ENCODE measurements at regions not wholly inside any gene's neighbourhood (a gene's known extent, or its start where the extent isn't known, plus 50 kb on each side); places are given as distances from the start of the nearest gene placed in this dataset.
"Not testable (repeated sequence)": the region's sequence is repeated elsewhere in the genome, so short reads cannot be mapped to it uniquely, and the experiment has no call there.

DNA sequence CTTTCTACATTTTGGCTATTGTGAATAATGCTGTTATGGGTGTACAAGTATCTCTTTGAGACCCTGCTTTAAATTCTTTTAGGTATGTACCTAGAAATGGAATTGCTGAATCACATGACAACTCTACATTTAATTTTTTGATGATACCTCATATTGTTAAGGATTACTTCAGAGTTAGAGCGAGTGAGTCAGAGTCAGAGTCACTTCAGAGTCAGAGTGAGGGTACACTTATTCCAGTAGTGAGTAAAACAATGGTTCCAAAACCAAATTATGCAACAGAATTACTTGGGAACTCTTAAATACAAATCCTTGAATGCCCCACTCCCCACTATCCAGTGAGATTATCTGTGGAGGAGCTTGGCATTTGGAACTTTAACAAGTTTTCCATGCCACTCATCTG, 50.3 kb upstream of the SNRK start:
- in situ Hi-C loops (cut with HindIII; ENCODE audit: low pct_unique_long_range_greater_than_20kb, low sequenced_read_pairs) = no loop called here
- no peak for DNase-seq (ENCODE audit: low read depth)

DNA sequence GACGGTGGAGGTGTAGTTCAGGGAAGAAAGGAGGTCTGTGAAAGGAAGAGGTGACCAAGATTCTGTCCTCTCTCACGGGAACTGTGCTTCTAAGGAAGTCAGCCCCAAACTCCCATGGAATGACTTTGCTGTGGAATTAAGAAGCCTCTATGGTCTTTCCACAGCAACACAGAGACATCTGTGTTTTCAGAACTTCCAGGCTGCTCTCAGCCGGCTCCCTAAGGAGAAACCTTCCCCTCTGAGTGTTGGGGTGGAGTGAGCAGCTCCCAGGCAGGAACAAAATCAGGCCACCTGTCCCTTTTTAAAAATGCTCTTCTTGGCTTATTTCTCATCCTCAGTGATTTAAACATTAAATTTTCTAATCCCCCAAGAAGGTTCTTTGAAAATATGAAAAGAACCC, 53.3 kb upstream of the SNRK start:
- DNase-seq (ENCODE audit: low read depth) = no peak
- in situ Hi-C loops (cut with HindIII; ENCODE audit: low pct_unique_long_range_greater_than_20kb, low sequenced_read_pairs) = no loop called here

DNA sequence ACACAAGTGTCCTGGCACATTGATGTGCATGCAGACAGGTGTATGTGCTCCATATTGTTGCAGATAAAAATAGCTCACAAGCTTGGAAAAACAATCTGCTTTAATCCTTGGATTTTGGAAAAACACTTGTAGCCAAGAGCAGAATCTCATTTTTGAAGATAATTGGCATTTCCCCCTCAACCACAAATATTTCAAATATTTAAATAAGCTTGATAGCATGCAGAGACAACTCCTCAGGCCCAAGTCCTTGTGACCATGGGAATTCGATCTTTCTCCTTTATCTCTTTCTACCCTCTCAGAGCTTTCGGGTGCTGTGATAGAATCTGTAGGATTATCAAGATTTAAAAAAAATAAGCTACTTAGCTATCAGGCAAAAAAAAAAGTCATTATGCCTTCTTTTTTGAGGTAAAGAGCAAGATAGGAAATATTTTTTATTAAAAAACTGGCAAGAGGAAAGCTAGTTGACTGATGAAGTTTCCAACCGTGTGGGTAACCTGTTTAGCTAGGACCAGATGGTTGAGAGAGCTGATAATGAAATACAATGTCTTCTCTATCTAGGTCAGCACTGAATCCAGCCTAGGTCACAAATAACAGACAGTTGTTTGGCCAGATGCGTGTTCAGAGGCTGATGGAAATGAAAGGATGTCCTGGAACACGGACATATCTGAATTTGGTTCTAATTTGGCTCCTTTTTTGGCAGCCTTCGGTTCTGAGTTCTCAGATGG, 54.9 kb upstream of the SNRK start:
- in situ Hi-C loops (cut with HindIII; ENCODE audit: low pct_unique_long_range_greater_than_20kb, low sequenced_read_pairs) = no loop called here
- DNase-seq (ENCODE audit: low read depth) = no peak

DNA sequence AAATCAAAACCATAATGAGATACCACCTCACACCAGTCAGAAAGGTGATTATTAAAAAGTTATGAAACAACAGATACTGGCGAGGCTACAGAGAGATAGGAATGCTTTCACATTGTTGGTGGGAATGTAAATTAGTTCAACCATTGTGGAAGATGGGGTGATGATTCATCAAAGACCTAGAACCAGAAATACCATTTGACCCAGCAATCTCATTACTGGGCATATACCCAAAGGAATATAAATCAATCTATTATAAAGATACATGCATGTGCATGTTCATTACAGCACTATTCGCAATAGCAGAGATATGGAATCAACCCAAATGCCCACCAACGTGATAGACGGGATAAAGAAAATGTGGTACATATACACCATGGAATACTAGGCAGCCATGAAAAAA, 56.5 kb upstream of the SNRK start:
- in situ Hi-C loops (cut with HindIII; ENCODE audit: low pct_unique_long_range_greater_than_20kb, low sequenced_read_pairs); DNase-seq (ENCODE audit: low read depth): not testable (repeated sequence)

- in situ Hi-C loops (cut with HindIII; ENCODE audit: low pct_unique_long_range_greater_than_20kb, low sequenced_read_pairs); DNase-seq (ENCODE audit: low read depth): not testable (repeated sequence)
These were observed 58.7 kb upstream of the SNRK start for GRCh38 chr3:43227685-43228084.

DNA sequence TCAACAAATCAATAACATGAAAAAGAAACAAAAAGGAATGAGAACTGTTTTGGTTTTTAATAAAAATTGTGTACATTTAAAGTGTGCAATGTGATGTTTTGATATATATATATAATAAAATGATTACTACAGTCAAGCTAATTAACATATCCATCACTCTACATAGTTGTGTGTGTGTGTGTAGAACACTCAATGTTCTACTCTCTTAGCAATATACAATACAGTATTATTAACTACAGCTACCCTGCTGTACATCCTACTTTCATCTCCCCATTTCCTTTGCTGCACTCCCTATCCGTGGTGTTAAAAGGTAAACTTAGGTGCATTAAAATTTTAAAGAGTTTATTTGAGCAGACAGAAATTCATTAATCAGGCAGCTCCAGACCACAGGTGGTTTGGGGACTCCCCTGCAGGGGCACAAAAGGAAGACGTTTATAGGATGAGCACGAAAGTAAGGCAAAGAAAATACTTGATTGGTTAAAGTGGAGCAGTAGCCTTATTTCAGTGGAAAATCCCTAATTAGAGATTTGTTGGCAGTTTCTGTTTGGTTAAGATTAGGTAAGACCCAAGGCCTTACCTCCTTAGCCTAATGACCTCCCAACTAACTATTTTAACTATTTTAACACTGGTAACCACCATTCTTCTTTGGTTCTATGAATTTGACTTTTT, 61.8 kb upstream of the SNRK start:
- no peak for DNase-seq (ENCODE audit: low read depth)
- in situ Hi-C loops (cut with HindIII; ENCODE audit: low pct_unique_long_range_greater_than_20kb, low sequenced_read_pairs) = no loop called here

DNA sequence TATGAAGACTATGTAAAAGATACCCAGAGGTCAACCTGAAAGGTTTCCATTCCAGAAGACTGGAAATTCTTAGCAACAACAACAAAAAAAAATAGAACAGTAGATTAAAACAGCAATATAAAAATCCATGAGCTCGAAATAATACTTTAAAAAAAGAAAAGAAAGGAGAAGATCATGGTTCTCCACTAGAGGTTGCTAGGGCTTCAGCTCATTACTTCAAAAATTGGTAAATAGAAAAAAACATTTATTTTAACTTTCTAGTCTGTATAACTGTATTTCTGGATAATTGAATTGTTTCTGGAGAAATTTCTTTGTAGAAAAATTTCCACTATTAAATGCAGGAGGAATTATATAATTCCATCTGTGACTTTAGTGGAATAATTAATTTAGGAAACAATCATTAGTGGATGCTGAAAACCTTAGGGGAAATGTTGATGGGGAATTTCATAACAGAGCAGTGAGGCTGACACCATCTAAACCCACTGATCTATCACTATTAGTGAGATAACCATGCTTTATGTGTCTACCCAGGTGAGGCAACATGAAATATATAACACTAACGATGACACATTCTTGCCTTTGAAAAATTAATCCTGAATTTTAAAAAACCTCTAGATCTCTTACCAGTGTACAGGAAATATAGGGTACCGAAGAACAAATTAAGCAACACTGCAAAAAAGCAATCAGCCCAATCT, 62.5 kb upstream of the SNRK start:
- in situ Hi-C loops (cut with HindIII; ENCODE audit: low pct_unique_long_range_greater_than_20kb, low sequenced_read_pairs) = no loop called here
- no peak for DNase-seq (ENCODE audit: low read depth)

DNA sequence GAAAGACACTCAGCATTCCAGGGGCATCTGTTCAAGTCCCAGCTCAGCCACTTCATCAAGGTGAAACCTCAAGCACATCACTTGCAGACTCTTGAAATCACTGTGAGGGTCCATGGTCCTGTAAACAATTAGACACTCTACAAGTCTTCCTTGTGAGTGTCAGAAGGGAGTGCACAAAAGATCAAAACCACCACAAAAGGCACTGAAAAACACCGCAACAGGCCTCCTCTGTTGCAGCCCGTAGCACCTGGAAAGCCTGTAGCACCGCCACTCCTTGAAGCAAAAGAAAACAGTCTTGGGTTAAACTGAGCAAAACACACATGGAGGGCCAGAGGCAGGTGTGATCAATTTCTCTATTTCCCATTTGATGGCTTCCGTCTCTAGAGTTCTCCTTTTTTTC, 63.8 kb upstream of the SNRK start:
- in situ Hi-C loops (cut with HindIII; ENCODE audit: low pct_unique_long_range_greater_than_20kb, low sequenced_read_pairs) = no loop called here

DNA sequence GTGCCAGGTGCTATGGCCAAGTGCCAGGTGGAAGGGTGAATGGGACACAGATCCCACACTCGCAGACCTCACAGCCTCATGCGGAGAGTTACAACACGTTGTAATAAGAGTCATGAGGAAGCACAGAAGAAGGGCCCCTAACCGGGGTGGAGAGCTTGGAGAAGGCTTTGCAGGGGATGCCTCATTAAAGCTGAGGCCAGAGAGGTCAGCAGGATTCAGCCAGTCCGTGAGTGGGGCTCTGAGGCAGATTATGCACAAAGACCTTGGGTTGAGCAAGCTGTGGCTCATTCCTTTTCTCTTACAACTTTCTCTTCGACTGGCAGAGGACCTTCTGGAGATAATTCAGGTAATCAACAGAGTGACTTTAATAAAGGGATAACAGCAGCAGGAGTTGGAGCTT, 65.3 kb upstream of the SNRK start:
- in situ Hi-C loops (cut with HindIII; ENCODE audit: low pct_unique_long_range_greater_than_20kb, low sequenced_read_pairs) = no loop called here
- DNase-seq (ENCODE audit: low read depth) = no peak

More for the DNA sequence above, 63.8 kb upstream of the SNRK start:
- no peak for DNase-seq (ENCODE audit: low read depth)

- peak; percentile 25 for DNase-seq (ENCODE audit: low read depth)
- in situ Hi-C loops (cut with HindIII; ENCODE audit: low pct_unique_long_range_greater_than_20kb, low sequenced_read_pairs) = no loop called here
These were observed 66.7 kb upstream of the SNRK start for GRCh38 chr3:43219616-43220015.

DNA sequence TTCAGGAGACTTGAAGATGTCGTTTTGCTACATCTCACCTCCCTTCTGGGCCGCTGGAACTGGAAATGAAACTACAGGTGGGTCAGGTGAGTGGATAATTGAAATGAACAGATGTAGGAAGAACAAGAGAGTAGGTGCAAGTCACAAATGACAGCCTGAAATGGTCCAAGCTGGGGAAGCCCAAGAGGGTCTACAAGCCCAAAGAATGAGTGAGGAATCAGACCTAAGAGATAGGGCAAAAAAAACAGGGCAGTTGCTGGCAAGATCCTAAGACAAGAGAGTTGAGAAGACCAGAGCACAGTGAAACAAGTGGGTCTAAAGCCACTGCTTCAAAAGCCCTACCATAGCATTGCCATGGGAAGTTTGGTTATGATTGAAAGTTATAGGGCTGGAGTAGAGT, 67.4 kb upstream of the SNRK start:
- in situ Hi-C loops (cut with HindIII; ENCODE audit: low pct_unique_long_range_greater_than_20kb, low sequenced_read_pairs) = no loop called here
- no peak for DNase-seq (ENCODE audit: low read depth)

DNA sequence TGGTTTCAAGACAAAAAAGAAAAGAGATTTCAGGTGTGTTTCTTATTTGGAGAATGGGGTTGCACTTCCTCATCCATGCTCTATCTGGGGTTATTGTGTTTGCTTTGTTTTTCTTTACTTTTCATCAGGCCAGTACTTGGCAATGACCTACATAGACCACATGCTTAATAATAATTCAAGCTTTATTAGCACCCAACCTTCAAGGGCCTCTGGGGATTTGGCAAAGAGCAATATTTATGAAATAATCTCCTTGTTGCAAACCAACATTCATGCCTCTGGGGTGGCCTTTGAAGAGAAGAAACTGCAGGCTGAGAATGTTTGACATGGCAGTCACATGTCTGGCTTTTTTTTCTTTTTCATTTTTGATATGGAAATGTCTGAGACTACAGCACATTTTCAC, 68.2 kb upstream of the SNRK start:
- in situ Hi-C loops (cut with HindIII; ENCODE audit: low pct_unique_long_range_greater_than_20kb, low sequenced_read_pairs) = no loop called here
- DNase-seq (ENCODE audit: low read depth) = no peak

- no peak for DNase-seq (ENCODE audit: low read depth)
- in situ Hi-C loops (cut with HindIII; ENCODE audit: low pct_unique_long_range_greater_than_20kb, low sequenced_read_pairs) = no loop called here
These were observed 68.7 kb upstream of the SNRK start for GRCh38 chr3:43217633-43218032.

DNA sequence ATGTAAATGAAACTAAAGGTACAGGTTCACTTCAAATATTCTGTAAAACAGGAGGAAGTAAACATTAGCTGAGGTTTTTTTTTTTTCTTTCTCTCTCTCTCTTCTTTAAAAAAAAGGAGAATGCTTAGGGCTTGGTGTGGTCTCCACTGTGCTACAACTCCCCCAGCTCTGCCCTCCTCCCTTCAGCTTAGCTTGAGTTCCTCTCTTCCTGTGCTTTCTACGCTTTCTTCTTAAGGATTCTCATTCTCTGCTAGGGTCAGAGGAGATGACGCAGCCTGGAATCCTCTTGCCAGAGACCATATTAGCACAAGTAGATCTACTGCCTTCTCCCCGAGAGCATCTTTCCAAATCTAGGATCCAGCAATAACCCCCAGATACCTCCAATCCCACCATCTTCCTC, 69.1 kb upstream of the SNRK start:
- DNase-seq (ENCODE audit: low read depth) = no peak
- in situ Hi-C loops (cut with HindIII; ENCODE audit: low pct_unique_long_range_greater_than_20kb, low sequenced_read_pairs) = no loop called here

DNA sequence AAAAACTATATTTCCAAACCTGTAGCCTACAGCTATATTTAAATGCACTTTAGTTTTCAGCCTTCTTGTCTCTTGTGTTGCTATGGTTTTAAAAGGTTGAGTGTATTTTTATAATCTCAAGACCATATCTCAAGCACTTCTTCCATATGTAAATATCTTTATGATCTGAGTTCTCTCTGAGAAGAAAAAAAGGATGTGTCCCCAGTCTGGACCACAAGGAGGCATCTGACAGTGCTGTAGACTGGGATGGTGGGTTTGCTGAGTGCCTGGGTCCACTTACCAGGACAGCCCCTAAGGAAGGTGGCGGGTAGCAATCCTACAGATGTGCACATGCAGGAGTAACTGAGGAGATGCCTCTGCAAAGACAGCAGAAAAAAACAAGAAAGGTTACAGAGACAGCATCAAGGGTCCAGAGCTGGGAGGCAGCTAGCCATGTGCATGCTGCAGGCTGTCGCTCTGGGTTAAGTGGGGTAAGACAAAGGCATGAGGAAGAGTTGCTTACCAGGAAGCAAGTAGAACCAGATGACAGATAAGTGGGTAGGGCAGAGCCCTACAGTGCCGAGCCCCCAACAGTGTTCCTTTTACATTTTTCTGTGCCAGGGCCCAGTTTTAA, 70.6 kb upstream of the SNRK start:
- no peak for DNase-seq (ENCODE audit: low read depth)

DNA sequence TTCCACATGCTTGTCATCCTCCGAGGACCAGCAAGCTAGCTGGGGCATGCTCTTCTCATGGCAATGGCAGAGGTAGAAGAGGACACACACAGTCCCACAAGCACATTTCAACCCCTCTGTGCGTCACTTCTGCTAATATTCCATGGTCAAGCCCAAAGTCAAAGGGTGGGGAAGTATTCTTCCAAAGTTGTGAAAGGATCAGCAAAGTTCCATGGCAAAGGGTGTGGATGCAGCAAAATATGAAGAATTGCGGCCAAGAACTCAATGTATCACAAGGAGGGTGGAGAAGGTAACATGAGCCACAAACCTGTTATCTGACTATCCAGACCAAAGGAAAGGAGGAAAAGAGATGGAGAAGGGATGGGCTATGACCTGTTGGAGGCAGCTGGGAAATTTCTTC, 71.2 kb upstream of the SNRK start:
- no peak for DNase-seq (ENCODE audit: low read depth)
- in situ Hi-C loops (cut with HindIII; ENCODE audit: low pct_unique_long_range_greater_than_20kb, low sequenced_read_pairs) = no loop called here

More for the DNA sequence above, 70.6 kb upstream of the SNRK start:
- in situ Hi-C loops (cut with HindIII; ENCODE audit: low pct_unique_long_range_greater_than_20kb, low sequenced_read_pairs) = no loop called here

DNA sequence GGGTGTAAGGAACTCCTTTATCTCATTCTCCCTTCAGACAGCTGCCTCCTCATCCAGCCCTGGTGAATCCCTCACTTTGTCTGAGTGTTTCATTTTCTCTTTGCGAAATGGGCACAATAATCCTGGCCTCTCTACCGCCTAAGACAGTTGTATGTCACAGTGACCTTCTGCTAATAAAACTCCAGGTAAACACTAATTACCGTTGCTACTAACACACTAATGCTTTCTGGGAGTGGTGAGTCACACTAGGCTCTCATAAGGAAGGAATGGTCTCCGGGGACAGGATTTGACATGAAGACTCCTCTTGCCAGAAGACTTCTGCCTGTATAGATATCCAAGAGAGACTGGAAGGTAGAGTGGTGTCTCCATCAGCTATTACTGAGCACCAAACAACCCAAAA, 71.7 kb upstream of the SNRK start:
- in situ Hi-C loops (cut with HindIII; ENCODE audit: low pct_unique_long_range_greater_than_20kb, low sequenced_read_pairs) = no loop called here
- peak; percentile 40 for DNase-seq (ENCODE audit: low read depth)

- in situ Hi-C loops (cut with HindIII; ENCODE audit: low pct_unique_long_range_greater_than_20kb, low sequenced_read_pairs) = no loop called here
- DNase-seq (ENCODE audit: low read depth) = peak; percentile 62
These were observed 72.7 kb upstream of the SNRK start for GRCh38 chr3:43213631-43214030.

DNA sequence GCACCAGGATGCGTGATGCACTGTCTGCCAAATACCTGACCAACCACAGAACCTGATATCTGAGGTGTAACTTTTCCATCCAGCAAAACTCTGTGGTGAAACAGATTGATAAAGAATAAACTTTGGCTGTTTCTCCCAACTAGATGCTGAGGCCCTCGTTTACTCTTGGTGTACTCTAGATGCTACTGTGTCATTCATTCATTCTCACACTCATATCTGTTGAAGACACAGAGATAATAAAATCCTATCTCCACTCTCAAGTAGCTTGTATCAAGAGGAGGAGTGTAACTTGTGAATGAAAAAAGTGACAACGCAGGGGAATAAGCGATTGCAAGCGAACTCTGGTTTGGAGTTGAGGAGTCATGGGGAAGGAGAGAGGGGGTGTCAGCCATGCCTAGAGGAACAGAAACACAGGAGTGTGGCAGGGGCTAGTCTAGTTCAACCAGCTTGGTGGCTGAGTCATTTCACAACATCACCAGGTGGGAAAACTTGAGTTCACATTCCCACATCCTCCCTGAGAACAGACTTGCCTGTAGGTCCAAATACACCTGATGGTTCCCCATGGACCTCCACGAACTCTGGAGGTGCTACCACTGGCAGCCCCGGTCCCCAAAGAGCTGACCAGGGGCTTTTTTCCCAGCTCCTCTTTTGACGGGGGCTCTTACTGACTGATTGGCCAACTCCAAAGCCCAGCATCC, 73.3 kb upstream of the SNRK start:
- no peak for DNase-seq (ENCODE audit: low read depth)
- in situ Hi-C loops (cut with HindIII; ENCODE audit: low pct_unique_long_range_greater_than_20kb, low sequenced_read_pairs) = no loop called here

All from Caki2 (cell line).